AG09309 (cell line): ENCODE measurements at regions not wholly inside any gene's neighbourhood (a gene's known extent, or its start where the extent isn't known, plus 50 kb on each side); places are given as distances from the start of the nearest gene placed in this dataset.
A peak's percentile ranks its signal among the peaks of the same experiment; 100 is the strongest.

Experiments used
- DNase-seq: peaks from one replicate; pipeline ENCODE4 v3.0.0-alpha.2; 2010; ENCODE audit warnings: low read depth
- H3K4me3 ChIP-seq: 2 replicates; pipeline ENCODE4 v1.5.1; 2011; ENCODE audit warnings: mild to moderate bottlenecking, low read depth, low read length, moderate library complexity; ENCODE audit not compliant: control insufficient read depth
- TF ChIP-seq, protein P1 (sequence below): IDR thresholded peaks from 2 replicates; pipeline ENCODE4 v1.5.1; 2011; ENCODE audit warnings: mild to moderate bottlenecking, low read depth, low read length, inconsistent platforms; ENCODE audit not compliant: insufficient read depth, control insufficient read depth; ENCODE audit errors: missing control alignments

- no peak overlapping the region for H3K4me3 ChIP-seq
- no peak for DNase-seq
- TF ChIP-seq, protein P1, sequence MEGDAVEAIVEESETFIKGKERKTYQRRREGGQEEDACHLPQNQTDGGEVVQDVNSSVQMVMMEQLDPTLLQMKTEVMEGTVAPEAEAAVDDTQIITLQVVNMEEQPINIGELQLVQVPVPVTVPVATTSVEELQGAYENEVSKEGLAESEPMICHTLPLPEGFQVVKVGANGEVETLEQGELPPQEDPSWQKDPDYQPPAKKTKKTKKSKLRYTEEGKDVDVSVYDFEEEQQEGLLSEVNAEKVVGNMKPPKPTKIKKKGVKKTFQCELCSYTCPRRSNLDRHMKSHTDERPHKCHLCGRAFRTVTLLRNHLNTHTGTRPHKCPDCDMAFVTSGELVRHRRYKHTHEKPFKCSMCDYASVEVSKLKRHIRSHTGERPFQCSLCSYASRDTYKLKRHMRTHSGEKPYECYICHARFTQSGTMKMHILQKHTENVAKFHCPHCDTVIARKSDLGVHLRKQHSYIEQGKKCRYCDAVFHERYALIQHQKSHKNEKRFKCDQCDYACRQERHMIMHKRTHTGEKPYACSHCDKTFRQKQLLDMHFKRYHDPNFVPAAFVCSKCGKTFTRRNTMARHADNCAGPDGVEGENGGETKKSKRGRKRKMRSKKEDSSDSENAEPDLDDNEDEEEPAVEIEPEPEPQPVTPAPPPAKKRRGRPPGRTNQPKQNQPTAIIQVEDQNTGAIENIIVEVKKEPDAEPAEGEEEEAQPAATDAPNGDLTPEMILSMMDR = no peak
These were observed 92.9 kb upstream of the TSPAN2 start for GRCh38 chr1:115182012-115182715.

- H3K4me3 ChIP-seq = no peak overlapping the region
- TF ChIP-seq, protein P1 = no peak
- no peak for DNase-seq
These were observed 91.9 kb upstream of the TSPAN2 start for GRCh38 chr1:115181231-115181630.

DNA sequence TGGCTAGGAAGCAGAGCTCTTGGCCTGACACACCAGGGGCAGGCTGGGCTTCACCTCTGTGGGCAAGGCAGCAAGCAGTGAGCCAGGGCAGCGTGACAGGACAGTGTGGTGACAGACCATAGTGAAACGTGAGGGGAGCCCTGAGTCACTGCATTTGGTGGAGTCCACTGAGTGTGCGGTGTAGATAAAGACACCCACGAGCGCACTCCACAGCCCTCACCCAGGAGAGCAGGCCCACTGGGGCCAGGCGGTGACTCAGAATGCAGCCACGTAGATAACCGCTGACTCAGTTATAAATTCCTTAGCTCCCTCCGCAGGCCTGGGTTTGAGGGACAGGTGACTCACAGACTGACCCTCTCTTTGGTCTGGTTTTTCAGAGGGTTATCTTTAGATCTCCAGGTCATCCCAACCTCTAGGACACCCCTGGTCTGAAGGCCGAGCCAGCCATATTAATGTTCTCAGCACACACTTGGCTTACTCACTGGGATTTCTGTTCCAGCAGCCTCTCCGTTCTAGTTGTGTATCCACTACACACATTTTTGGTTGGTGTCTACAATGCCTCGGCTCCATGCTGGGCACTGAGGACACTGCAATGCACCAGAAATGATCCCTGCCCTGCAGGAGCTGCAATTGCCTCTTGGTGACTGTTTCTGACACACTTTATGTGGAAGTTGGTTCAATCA lies 90.2 kb upstream of the TSPAN2 start:
- H3K4me3 ChIP-seq = no peak overlapping the region
- DNase-seq = peak; percentile 91
- TF ChIP-seq, protein P1 = no peak

GRCh38 chr1:115176189-115176588 lies 86.9 kb upstream of the TSPAN2 start:
- H3K4me3 ChIP-seq = no peak overlapping the region
- TF ChIP-seq, protein P1 = no peak

DNA sequence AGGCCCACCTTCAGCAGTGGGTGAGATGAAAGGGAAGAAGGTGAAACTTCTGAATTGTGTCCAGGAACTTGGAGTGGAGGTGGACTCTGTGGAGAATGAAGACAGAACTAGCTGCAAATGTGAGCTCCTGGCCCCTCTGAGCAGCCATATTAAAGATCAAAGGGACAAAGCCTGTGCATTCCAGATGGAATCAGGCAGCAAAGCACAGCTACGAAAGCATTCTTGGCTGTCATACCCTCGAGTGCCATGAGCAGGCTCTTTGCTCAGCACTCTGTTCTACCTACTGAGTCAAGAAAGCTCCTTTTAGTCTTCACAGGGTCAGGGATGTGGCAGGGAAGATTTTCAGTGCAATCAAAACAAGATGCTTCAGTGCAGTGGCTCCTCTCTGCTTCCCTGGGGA lies 86.3 kb upstream of the TSPAN2 start:
- TF ChIP-seq, protein P1 = no peak
- no peak for DNase-seq
- no peak overlapping the region for H3K4me3 ChIP-seq

More at GRCh38 chr1:115176189-115176588, 86.9 kb upstream of the TSPAN2 start:
- DNase-seq = no peak

- H3K4me3 ChIP-seq = no peak overlapping the region
- TF ChIP-seq, protein P1 = no peak
- no peak for DNase-seq
These were observed 83.8 kb upstream of the TSPAN2 start for GRCh38 chr1:115173151-115173550.
